ENCODE measurements at regions not wholly inside any gene's neighbourhood (a gene's known extent, or its start where the extent isn't known, plus 50 kb on each side); places are given as distances from the start of the nearest gene placed in this dataset.

DNA sequence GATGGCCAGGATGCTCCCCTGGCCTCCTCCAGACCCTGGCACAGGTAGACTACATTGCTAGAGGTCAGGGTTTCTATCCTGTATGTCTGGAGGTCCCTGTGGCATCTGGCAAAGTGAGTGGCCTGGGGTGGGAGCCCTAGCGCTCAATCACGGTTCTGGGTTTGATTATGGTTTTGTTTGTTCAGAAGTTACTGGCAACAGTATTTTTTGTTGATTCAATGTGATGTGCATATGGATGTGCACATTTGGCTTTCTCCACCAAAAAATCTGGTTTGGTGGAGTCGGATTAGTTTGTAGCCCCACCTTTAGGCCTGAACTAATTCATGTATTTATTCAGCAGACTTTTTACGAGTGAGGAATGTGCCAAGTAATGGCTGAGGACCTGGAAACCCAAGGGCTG lies 109.7 kb downstream of the VEGFA start:
- DNase-seq, result no peak

- no peak for DNase-seq
These were observed 108.9 kb downstream of the VEGFA start for GRCh38 chr6:43878823-43879495.

DNA sequence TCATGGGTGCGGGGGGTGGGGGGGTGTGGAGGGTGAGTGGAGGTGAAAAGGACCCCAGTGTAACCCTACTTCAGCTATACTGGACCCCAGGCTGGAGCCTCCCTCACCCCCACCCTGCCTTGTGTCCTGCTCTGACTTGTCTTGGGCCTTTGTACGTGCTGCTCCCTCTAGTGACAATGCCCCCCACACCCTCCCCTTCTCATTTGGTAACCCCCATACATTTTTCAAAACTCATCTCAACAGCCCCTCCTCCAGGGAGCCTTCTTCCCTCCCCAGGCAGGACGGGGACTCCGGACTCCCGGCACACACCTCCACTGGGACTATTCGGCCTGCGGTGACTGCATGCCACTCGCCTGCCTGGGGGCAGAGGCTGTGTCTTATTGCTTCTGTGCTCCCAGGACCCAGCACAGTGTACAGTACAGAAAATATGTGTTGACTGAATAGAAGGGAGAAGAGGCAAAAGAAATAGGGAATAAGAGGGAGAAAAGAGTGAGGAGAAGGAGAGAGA lies 108.2 kb downstream of the VEGFA start:
- DNase-seq, result no peak

GRCh38 chr6:43877463-43878126 lies 107.6 kb downstream of the VEGFA start:
- no peak for DNase-seq

- DNase-seq, result no peak
These were observed 107.0 kb downstream of the VEGFA start for GRCh38 chr6:43877036-43877435.

- no peak for DNase-seq
These were observed 106.6 kb downstream of the VEGFA start for GRCh38 chr6:43876602-43877001.

GRCh38 chr6:43875849-43876572 lies 106.0 kb downstream of the VEGFA start:
- DNase-seq, result no peak

DNA sequence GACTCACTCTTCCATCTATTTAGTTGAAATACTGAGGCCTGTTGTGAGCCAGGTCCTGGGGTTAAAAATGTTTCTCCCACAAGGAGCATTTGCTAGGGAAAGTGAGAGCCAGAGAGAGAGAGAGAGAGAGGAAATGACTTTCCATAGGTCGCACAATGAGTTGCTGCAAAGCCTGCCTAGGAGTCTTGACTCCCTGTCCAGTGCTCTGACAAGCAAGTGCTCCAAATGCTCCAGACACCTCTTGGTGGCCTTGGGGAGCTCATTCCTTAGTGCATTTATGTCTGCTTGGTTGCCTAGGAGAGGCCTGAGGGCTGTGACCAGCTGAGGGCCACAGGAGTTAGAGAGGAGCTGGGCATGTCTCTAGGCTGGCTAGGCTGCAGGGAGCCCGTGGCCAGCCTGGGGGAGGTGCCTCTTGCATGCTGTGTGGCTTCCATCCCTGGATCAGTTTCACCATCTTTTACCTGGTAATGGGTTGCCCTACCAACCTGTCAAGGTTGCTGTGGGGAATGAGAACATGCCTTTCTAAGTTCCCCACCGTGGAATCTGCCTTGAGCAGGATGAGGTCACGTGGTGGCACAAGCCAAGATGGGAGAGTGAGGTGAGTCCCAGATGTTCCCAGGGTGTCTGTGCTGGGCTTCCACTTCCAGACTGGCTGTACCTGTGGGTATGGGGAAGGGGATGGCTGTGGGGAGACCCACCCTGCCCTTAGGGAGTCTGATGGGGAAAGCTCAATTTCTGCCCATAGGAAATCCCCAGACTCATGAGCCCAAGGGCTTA lies 105.0 kb downstream of the VEGFA start:
- DNase-seq, result no peak

GRCh38 chr6:43873806-43874714 lies 104.0 kb downstream of the VEGFA start:
- peak; percentile 61 for DNase-seq

GRCh38 chr6:43871933-43872332 lies 101.9 kb downstream of the VEGFA start:
- DNase-seq, result peak; percentile 72

GRCh38 chr6:43871284-43871683 lies 101.3 kb downstream of the VEGFA start:
- no peak for DNase-seq

GRCh38 chr6:43870660-43871061 lies 100.7 kb downstream of the VEGFA start:
- DNase-seq, result no peak

GRCh38 chr6:43869792-43870659 lies 100.0 kb downstream of the VEGFA start:
- DNase-seq, result no peak

GRCh38 chr6:43869079-43869710 lies 99.2 kb downstream of the VEGFA start:
- no peak for DNase-seq

DNA sequence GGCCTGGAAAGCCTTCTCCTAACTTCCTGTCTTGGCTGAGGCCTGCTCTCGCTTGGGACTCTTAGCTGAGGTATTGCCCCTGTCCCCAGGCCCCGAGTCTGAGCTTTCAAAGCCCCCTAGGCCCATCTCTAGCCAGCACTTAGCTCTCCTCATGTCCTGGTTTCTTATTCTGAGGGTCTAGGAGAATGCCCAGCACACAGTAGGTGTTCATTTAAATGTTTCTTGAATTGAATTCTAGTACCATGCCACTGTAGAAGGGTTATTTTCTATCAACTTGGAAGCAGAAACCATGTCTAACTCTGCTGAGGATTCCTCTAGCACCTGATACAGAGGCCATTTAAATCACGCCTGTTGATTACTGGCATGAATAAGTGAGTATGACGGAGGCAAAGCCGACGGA lies 98.5 kb downstream of the VEGFA start:
- DNase-seq, result no peak

GRCh38 chr6:43867996-43868395 lies 98.0 kb downstream of the VEGFA start:
- no peak for DNase-seq

- no peak for DNase-seq
These were observed 97.2 kb downstream of the VEGFA start for GRCh38 chr6:43867246-43867645.

DNA sequence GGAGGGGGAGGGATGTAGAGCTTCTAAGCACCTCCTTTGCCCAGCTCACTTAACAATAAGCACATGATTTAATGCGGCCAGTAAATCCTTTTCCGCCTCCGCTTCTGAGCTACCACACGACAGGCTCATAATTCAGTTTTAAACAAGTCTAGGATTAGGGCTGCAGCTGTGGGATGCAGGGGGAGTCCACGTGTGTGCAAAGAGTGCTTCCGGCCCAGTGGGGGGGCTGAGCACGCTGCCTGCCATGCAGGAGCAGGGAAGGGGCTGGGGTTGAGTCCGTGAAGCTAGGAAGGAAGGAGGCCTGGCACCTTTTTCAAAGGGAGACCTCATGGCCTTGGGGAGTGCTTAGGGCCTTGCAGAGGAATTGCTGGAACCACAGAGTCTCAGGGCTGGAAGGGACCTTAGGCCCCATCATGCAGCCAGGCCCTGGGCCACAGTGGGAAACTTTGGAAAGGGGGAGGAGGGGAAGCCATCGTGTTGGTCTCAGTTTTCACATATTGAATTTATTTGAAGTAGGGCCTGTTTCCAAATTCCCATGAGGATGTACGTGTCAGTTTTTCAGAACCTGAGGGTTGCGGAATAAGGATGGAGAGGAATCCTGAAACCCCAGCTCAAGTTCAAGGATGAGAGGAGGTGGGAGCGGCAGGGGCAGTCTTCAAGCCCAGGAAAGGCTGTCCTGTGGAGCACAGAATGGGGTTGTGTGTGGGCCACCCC lies 96.1 kb downstream of the VEGFA start:
- DNase-seq, result no peak

GRCh38 chr6:43865086-43865485 lies 95.1 kb downstream of the VEGFA start:
- DNase-seq, result no peak

DNA sequence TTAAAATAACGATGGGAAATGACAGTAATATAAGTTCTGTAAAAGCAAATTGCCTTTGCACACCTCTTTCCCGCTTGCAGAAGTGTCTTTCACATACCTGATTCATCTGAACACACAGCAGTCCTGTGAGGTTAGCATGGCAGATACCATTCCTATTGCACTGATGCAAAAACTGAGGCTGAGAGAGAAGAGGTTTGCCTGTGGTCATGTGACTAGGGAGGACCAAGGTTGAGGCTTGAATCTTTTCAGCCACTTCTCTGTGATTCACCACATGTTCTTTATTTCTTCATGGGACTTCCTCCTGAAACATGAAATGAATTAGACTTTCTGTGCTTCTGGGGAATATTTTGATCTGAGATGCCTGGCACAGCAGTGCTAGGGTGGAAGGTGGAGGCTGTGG lies 92.9 kb downstream of the VEGFA start:
- DNase-seq, result no peak

Data from NCI-H2029 (cell line).